ENCODE measurements at regions not wholly inside any gene's neighbourhood (a gene's known extent, or its start where the extent isn't known, plus 50 kb on each side); places are given as distances from the start of the nearest gene placed in this dataset.

DNA sequence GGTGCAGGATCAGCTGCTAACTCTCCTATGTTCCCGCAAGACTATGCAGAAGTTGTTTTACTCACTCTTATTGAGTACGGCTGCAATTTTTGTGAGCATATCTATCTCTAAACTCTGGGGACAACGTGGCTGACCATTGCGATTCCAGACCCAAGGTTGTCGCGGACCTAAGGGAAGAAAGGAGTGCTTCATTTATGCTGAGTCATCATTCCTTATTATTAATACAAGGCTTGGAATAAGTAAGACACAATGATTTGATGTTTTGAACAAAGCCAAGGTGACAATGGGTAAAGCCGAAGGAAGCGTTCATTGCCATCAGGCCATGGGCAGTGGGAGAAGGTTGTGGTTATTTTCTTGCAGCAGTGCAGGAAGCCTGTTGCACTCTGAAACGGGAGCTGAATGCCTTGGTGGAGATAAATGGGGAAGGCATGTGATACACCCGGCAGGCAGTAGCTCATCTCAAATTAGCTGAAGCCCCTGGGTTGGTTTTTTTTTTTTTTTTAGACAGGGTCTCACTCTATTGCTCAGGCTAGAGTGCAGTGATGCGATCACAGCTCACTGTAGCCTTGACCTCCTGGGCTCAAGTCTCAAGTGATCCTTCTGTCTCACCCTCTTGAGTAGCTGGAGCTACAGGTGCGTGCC lies 605.7 kb downstream of the TYW1 start:
- H3K27me3 ChIP-seq = peaks cover 0 to 6% (median 0%) of the 10 kb centered on the region in 3 donors
- no peaks in the 10 kb centered on the region for H3K9me3 ChIP-seq
- DNase-seq (no peak), ATAC-seq (no peak)
- no peaks in the 10 kb centered on the region for H3K36me3 ChIP-seq
- H3K4me3 ChIP-seq = no peak overlapping the region
- no peak for TF ChIP-seq POLR2A (IDR thresholded peaks at IDR 0.05)
- TF ChIP-seq, protein P1, sequence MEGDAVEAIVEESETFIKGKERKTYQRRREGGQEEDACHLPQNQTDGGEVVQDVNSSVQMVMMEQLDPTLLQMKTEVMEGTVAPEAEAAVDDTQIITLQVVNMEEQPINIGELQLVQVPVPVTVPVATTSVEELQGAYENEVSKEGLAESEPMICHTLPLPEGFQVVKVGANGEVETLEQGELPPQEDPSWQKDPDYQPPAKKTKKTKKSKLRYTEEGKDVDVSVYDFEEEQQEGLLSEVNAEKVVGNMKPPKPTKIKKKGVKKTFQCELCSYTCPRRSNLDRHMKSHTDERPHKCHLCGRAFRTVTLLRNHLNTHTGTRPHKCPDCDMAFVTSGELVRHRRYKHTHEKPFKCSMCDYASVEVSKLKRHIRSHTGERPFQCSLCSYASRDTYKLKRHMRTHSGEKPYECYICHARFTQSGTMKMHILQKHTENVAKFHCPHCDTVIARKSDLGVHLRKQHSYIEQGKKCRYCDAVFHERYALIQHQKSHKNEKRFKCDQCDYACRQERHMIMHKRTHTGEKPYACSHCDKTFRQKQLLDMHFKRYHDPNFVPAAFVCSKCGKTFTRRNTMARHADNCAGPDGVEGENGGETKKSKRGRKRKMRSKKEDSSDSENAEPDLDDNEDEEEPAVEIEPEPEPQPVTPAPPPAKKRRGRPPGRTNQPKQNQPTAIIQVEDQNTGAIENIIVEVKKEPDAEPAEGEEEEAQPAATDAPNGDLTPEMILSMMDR (IDR thresholded peaks at IDR 0.05 in 4 of 5, conservative IDR thresholded peaks at IDR 0.05 in 1 of 5) = no peak
- H3K27ac ChIP-seq = no peak overlapping the region
- intact Hi-C loops (cut with DNase I; ENCODE audit: low total_unique reads) = no loop called here
- in situ Hi-C loops (cut with MboI; ENCODE audit: low sequenced_read_pairs in 4 of 4) = no loop called here
- H3K4me1 ChIP-seq = no peaks in the 10 kb centered on the region

DNA sequence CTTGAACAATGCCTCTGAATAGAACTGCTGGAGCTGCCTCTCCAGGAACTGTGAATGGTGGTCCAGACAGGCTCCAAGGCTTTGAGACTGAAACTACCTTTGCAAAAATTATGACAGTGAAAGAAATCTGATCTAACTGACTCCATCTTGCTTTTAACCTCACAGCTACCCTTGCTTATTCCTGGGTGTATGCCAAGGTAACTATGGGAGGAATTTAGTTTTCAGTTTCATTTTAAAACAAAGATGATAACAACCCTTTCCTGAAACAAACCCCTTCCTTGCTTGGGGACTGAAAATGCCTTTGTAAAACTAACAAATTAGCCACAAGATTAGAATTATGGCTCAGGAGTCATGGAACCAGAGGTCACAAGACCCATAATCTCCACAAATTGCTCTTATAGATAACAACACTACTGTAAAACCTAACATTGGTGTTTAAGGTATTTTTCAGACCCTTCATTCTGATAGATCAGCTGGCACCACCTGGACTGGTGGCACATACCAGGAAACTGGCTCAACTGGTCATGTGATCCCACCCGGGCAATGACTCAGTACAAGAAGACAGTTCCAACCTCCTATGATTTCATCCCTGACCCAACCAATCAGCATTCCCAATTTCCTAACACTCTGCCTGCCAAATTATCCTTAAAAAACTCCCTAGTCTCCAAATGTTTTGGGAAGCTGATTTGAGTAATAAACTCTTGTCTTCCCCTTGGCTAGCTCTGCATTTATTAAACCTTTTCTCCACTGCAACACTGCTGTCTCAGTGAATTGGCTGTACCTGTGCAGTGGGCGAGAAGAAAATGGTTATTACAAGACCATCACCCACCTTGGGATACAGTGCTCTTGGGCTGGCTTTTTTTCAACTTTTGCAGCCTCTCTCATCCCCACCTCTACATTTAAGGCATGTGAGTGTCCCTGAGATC lies 608.1 kb downstream of the TYW1 start:
- H3K4me1 ChIP-seq = no peaks in the 10 kb centered on the region

DNA sequence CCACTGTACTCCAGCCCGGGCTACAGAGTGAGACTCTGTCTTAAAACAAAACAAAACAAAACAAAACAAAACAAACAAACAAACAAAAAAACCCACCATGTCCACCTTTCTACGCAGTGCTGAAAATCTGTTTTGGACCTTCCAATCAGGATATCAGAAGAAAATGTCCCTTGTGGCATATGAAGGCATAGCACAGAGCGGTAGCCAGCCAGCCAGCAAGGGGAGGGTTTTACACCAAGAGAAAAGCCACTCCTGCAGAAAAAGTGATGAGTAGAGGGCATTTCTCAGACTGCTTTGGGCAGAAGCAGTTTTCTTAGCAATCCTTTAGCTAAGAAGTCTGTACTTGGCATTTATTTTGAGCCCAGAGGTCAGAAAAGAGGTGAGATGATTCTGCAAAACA lies 612.2 kb downstream of the TYW1 start:
- no peak for TF ChIP-seq POLR2A (IDR thresholded peaks at IDR 0.05)
- TF ChIP-seq, protein P1 (IDR thresholded peaks at IDR 0.05 in 4 of 5, conservative IDR thresholded peaks at IDR 0.05 in 1 of 5) = no peak

More for the DNA sequence above, 608.1 kb downstream of the TYW1 start:
- ATAC-seq = no peak
- no peaks in the 10 kb centered on the region for H3K36me3 ChIP-seq
- DNase-seq = no peak
- TF ChIP-seq POLR2A (IDR thresholded peaks at IDR 0.05) = no peak
- TF ChIP-seq, protein P1 (IDR thresholded peaks at IDR 0.05 in 4 of 5, conservative IDR thresholded peaks at IDR 0.05 in 1 of 5) = no peak
- in situ Hi-C loops (cut with MboI; ENCODE audit: low sequenced_read_pairs in 4 of 4) = no loop called here
- no peak overlapping the region for H3K27ac ChIP-seq
- intact Hi-C loops (cut with DNase I; ENCODE audit: low total_unique reads) = no loop called here
- H3K4me3 ChIP-seq = no peak overlapping the region
- H3K27me3 ChIP-seq = peaks cover 0 to 6% (median 0%) of the 10 kb centered on the region in 3 donors
- H3K9me3 ChIP-seq = no peaks in the 10 kb centered on the region

DNA sequence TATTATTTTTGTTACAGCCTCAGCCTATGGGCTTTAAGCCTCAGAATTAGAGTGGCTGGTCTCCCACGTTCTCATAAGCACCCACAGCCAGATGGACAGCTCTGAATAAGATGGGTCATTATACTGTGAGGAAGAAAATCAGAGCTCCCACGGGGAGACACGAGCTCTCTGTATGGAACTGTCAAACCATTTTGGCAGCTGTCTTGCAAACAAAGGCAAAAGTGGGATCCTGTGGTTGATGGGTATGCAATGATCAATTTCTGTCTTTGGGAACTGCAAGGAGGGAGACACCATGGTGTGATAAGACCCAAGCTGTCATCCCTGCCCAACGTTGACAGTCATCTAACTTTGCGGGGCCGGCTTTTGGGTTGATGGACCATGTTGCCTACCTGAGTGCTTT lies 614.3 kb downstream of the TYW1 start:
- in situ Hi-C loops (cut with MboI; ENCODE audit: low sequenced_read_pairs in 4 of 4) = no loop called here
- intact Hi-C loops (cut with DNase I; ENCODE audit: low total_unique reads) = no loop called here
- Histone ChIP-seq H3K27me3 (no peaks in the 10 kb centered on the region), H3K27ac (no peak overlapping the region), H3K36me3 (no peaks in the 10 kb centered on the region), H3K4me1 (no peaks in the 10 kb centered on the region), H3K9me3 (no peaks in the 10 kb centered on the region), H3K4me3 (no peak overlapping the region)
- no peak for TF ChIP-seq POLR2A (IDR thresholded peaks at IDR 0.05)
- TF ChIP-seq, protein P1 (IDR thresholded peaks at IDR 0.05 in 4 of 5, conservative IDR thresholded peaks at IDR 0.05 in 1 of 5) = no peak
- ATAC-seq (no peak), DNase-seq (no peak)

More for the DNA sequence above, 612.2 kb downstream of the TYW1 start:
- Histone ChIP-seq H3K4me3 (no peak overlapping the region), H3K36me3 (no peaks in the 10 kb centered on the region), H3K27ac (no peak overlapping the region), H3K9me3 (no peaks in the 10 kb centered on the region), H3K27me3 (no peaks in the 10 kb centered on the region), H3K4me1 (no peaks in the 10 kb centered on the region)
- intact Hi-C loops (cut with DNase I; ENCODE audit: low total_unique reads) (no loop called here), in situ Hi-C loops (cut with MboI; ENCODE audit: low sequenced_read_pairs in 4 of 4) (no loop called here)
- no peak for DNase-seq
- no peak for ATAC-seq

All from gastrocnemius medialis (tissue), 4 donors.